Esophagus muscularis mucosa (tissue), 4 donors: ENCODE measurements at regions not wholly inside any gene's neighbourhood (a gene's known extent, or its start where the extent isn't known, plus 50 kb on each side); places are given as distances from the start of the nearest gene placed in this dataset.

Experiments used
- DNase-seq: peaks from one replicate; pipeline ENCODE4 v3.0.0-alpha.2; 2017; ENCODE audit errors: extremely low spot score
- H3K27ac ChIP-seq, 4 donors: fragments of 200-600 bp; sonication (generic); replicated peaks in 1 of 4; 1 replicate in 3 of 4; 2 replicates in 1 of 4; pipeline ENCODE4 v1.5.1; 2016 to 2019; ENCODE audit warnings: mild to moderate bottlenecking in 1 of 4
- H3K27me3 ChIP-seq, 4 donors: fragments of 200-600 bp; sonication (generic); one replicate each; pipeline versions ENCODE4 v1.5.1 to v1.6.0; 2016 to 2019
- H3K36me3 ChIP-seq, 4 donors: fragments of 200-600 bp; sonication (generic); one replicate each; pipeline ENCODE4 v1.5.1; 2016 to 2019
- H3K4me1 ChIP-seq, 4 donors: fragments of 200-600 bp; sonication (generic); one replicate each; pipeline ENCODE4 v1.5.1; 2016 to 2019
- H3K4me3 ChIP-seq, 4 donors: fragments of 200-600 bp; sonication (generic); 1 replicate in 2 of 4; 2 replicates in 2 of 4; pipeline ENCODE4 v1.5.1; 2016 to 2019; ENCODE audit warnings: mild to moderate bottlenecking in 4 of 4, moderate library complexity in 1 of 4
- H3K9me3 ChIP-seq, 4 donors: fragments of 200-600 bp; sonication (generic); 1 replicate in 3 of 4; 2 replicates in 1 of 4; pipeline ENCODE4 v1.5.1; 2016 to 2019
- CTCF ChIP-seq, 3 experiments: fragments of 200-600 bp in 2 of 3; fragments of 450-650 bp in 1 of 3; sonication (generic) in 2 of 3; IDR thresholded peaks; one replicate each; pipeline ENCODE4 v1.5.1; 2017 to 2019; ENCODE audit warnings: antibody characterized with exemption in 3 of 3, mild to moderate bottlenecking in 2 of 3, moderate library complexity in 1 of 3
- EP300 ChIP-seq: sonication (generic); formaldehyde crosslinking; IDR thresholded peaks from one replicate; pipeline ENCODE4 v1.6.1; 2017; ENCODE audit warnings: antibody characterized with exemption
- POLR2A ChIP-seq: fragments of 450-650 bp; IDR thresholded peaks from one replicate; pipeline ENCODE4 v1.6.1; 2017; ENCODE audit warnings: antibody characterized with exemption, moderate library complexity, mild to moderate bottlenecking, low read depth
- POLR2AphosphoS5 ChIP-seq, 2 donors: sonication (generic); formaldehyde crosslinking; IDR thresholded peaks; one replicate each; pipeline ENCODE4 v1.6.1; 2017; ENCODE audit warnings: antibody characterized with exemption in 2 of 2
- WGBS: methylation state at CpG from one replicate; pipeline ENCODE4 v1.1.5; 2018; 5-methylcytosine and 5-hydroxymethylcytosine counted together
- intact Hi-C: fragments of 100-400 bp; cut with DNase I; formaldehyde crosslinking; loops from one replicate; pipeline ENCODE4 v1.15.1; 2023

GRCh38 chr2:88252111-88252510, 82.0 kb downstream of the THNSL2 start:
- no peak for TF ChIP-seq POLR2A
- no peak for TF ChIP-seq EP300
- WGBS, result 97% methylated on average over 3 of the region's 3 CpGs

GRCh38 chr2:88250404-88250803, 80.3 kb downstream of the THNSL2 start:
- no peak overlapping the region for H3K4me3 ChIP-seq
- no peak for TF ChIP-seq POLR2AphosphoS5 (IDR thresholded peaks at IDR 0.05)
- no peak for TF ChIP-seq CTCF (IDR thresholded peaks at IDR 0.05)
- no peak for TF ChIP-seq EP300
- no peak for TF ChIP-seq POLR2A
- intact Hi-C loops, result no loop called here
- DNase-seq, result no peak
- H3K4me1 ChIP-seq, result no peaks in the 10 kb centered on the region
- no peak overlapping the region for H3K27ac ChIP-seq
- H3K9me3 ChIP-seq, result no peaks in the 10 kb centered on the region
- WGBS, result 56% methylated on average over 4 of the region's 4 CpGs
- peaks cover 0 to 4% (median 0%) of the 10 kb centered on the region in 4 donors for H3K27me3 ChIP-seq
- no peaks in the 10 kb centered on the region for H3K36me3 ChIP-seq

More at GRCh38 chr2:88252111-88252510, 82.0 kb downstream of the THNSL2 start:
- Histone ChIP-seq H3K36me3 (no peaks in the 10 kb centered on the region), H3K4me3 (no peak overlapping the region), H3K27me3 (peaks cover 0 to 4% (median 0%) of the 10 kb centered on the region in 4 donors), H3K4me1 (no peaks in the 10 kb centered on the region), H3K9me3 (no peaks in the 10 kb centered on the region), H3K27ac (no peak overlapping the region)
- intact Hi-C loops, result no loop called here
- DNase-seq, result no peak

GRCh38 chr2:88248280-88248828, 78.2 kb downstream of the THNSL2 start:
- intact Hi-C loops, result no loop called here
- H3K4me1 ChIP-seq, result no peaks in the 10 kb centered on the region
- no peaks in the 10 kb centered on the region for H3K36me3 ChIP-seq
- no peak overlapping the region for H3K27ac ChIP-seq
- no peak for TF ChIP-seq POLR2AphosphoS5 (IDR thresholded peaks at IDR 0.05)
- no peak for TF ChIP-seq CTCF (IDR thresholded peaks at IDR 0.05)
- no peak for TF ChIP-seq POLR2A
- TF ChIP-seq EP300, result no peak
- WGBS, result 73% methylated on average over 5 of the region's 5 CpGs
- no peak overlapping the region for H3K4me3 ChIP-seq
- no peak for DNase-seq
- peaks cover 0 to 4% (median 0%) of the 10 kb centered on the region in 4 donors for H3K27me3 ChIP-seq
- peaks cover 0 to 4% (median 0%) of the 10 kb centered on the region in 4 donors for H3K9me3 ChIP-seq

- intact Hi-C loops, result no loop called here
- Histone ChIP-seq H3K4me3 (no peak overlapping the region), H3K4me1 (no peaks in the 10 kb centered on the region), H3K27ac (no peak overlapping the region), H3K9me3 (peaks cover 0 to 4% (median 0%) of the 10 kb centered on the region in 4 donors), H3K36me3 (no peaks in the 10 kb centered on the region), H3K27me3 (peaks cover 0 to 2% (median 0%) of the 10 kb centered on the region in 4 donors)
- WGBS, result 71% methylated on average over 5 of the region's 6 CpGs
- no peak for DNase-seq
- TF ChIP-seq POLR2A, result no peak
- no peak for TF ChIP-seq EP300
- no peak for TF ChIP-seq CTCF (IDR thresholded peaks at IDR 0.05)
- no peak for TF ChIP-seq POLR2AphosphoS5 (IDR thresholded peaks at IDR 0.05)
Observed at GRCh38 chr2:88247531-88247930, 77.4 kb downstream of the THNSL2 start.

- no peak overlapping the region for H3K4me3 ChIP-seq
- no peaks in the 10 kb centered on the region for H3K4me1 ChIP-seq
- no peaks in the 10 kb centered on the region for H3K36me3 ChIP-seq
- no peak overlapping the region for H3K27ac ChIP-seq
- WGBS, result 93% methylated on average over 3 of the region's 3 CpGs
- TF ChIP-seq CTCF (IDR thresholded peaks at IDR 0.05) (no peak), POLR2A (no peak), EP300 (no peak), POLR2AphosphoS5 (IDR thresholded peaks at IDR 0.05) (no peak)
- H3K27me3 ChIP-seq, result no peaks in the 10 kb centered on the region
- H3K9me3 ChIP-seq, result peaks cover 0 to 4% (median 0%) of the 10 kb centered on the region in 4 donors
- no peak for DNase-seq
- intact Hi-C loops, result no loop called here
Observed at GRCh38 chr2:88245109-88245508, 75.0 kb downstream of the THNSL2 start.
